ENCODE measurements at regions not wholly inside any gene's neighbourhood (a gene's known extent, or its start where the extent isn't known, plus 50 kb on each side); places are given as distances from the start of the nearest gene placed in this dataset.

GRCh38 chr1:116289193-116289592, 83.9 kb upstream of the ATP1A1 start:
- no peak for TF ChIP-seq GATA2 (IDR thresholded peaks at IDR 0.05; ENCODE audit: low read depth, low read length)

GRCh38 chr1:116290085-116290705, 82.8 kb upstream of the ATP1A1 start:
- TF ChIP-seq GATA2 (IDR thresholded peaks at IDR 0.05; ENCODE audit: low read depth, low read length): no peak
- TF ChIP-seq GATA3 (IDR thresholded peaks at IDR 0.05; ENCODE audit: low read depth, low read length): no peak

GRCh38 chr1:116291024-116291423, 82.0 kb upstream of the ATP1A1 start:
- TF ChIP-seq GATA3 (IDR thresholded peaks at IDR 0.05; ENCODE audit: low read depth, low read length): no peak
- TF ChIP-seq GATA2 (IDR thresholded peaks at IDR 0.05; ENCODE audit: low read depth, low read length): no peak

GRCh38 chr1:116292929-116293725, 79.9 kb upstream of the ATP1A1 start:
- TF ChIP-seq GATA2 (IDR thresholded peaks at IDR 0.05; ENCODE audit: low read depth, low read length) (no peak), GATA3 (IDR thresholded peaks at IDR 0.05; ENCODE audit: low read depth, low read length) (no peak)

GRCh38 chr1:116297495-116298212, 75.4 kb upstream of the ATP1A1 start:
- TF ChIP-seq GATA2 (IDR thresholded peaks at IDR 0.05; ENCODE audit: low read depth, low read length) (no peak), GATA3 (IDR thresholded peaks at IDR 0.05; ENCODE audit: low read depth, low read length) (no peak)

GRCh38 chr1:116298746-116299145, 74.3 kb upstream of the ATP1A1 start:
- no peak for TF ChIP-seq GATA3 (IDR thresholded peaks at IDR 0.05; ENCODE audit: low read depth, low read length)
- TF ChIP-seq GATA2 (IDR thresholded peaks at IDR 0.05; ENCODE audit: low read depth, low read length): no peak

GRCh38 chr1:116299248-116299647, 73.8 kb upstream of the ATP1A1 start:
- TF ChIP-seq GATA2 (IDR thresholded peaks at IDR 0.05; ENCODE audit: low read depth, low read length): no peak
- TF ChIP-seq GATA3 (IDR thresholded peaks at IDR 0.05; ENCODE audit: low read depth, low read length): no peak

- no peak for TF ChIP-seq GATA3 (IDR thresholded peaks at IDR 0.05; ENCODE audit: low read depth, low read length)
- no peak for TF ChIP-seq GATA2 (IDR thresholded peaks at IDR 0.05; ENCODE audit: low read depth, low read length)
Measured at GRCh38 chr1:116302281-116302680, 70.8 kb upstream of the ATP1A1 start.

- no peak for TF ChIP-seq GATA2 (IDR thresholded peaks at IDR 0.05; ENCODE audit: low read depth, low read length)
- TF ChIP-seq GATA3 (IDR thresholded peaks at IDR 0.05; ENCODE audit: low read depth, low read length): no peak
Measured at GRCh38 chr1:116306102-116306501, 66.9 kb upstream of the ATP1A1 start.

GRCh38 chr1:116306840-116307442, 66.1 kb upstream of the ATP1A1 start:
- TF ChIP-seq GATA2 (IDR thresholded peaks at IDR 0.05; ENCODE audit: low read depth, low read length): no peak
- no peak for TF ChIP-seq GATA3 (IDR thresholded peaks at IDR 0.05; ENCODE audit: low read depth, low read length)

- TF ChIP-seq GATA3 (IDR thresholded peaks at IDR 0.05; ENCODE audit: low read depth, low read length) (no peak), GATA2 (IDR thresholded peaks at IDR 0.05; ENCODE audit: low read depth, low read length) (no peak)
Measured at GRCh38 chr1:116308276-116308675, 64.8 kb upstream of the ATP1A1 start.

GRCh38 chr1:116309090-116309870, 63.8 kb upstream of the ATP1A1 start:
- TF ChIP-seq GATA3 (IDR thresholded peaks at IDR 0.05; ENCODE audit: low read depth, low read length) (no peak), GATA2 (IDR thresholded peaks at IDR 0.05; ENCODE audit: low read depth, low read length) (no peak)

- TF ChIP-seq GATA3 (IDR thresholded peaks at IDR 0.05; ENCODE audit: low read depth, low read length): no peak
- TF ChIP-seq GATA2 (IDR thresholded peaks at IDR 0.05; ENCODE audit: low read depth, low read length): no peak
Measured at GRCh38 chr1:116310180-116310579, 62.9 kb upstream of the ATP1A1 start.

GRCh38 chr1:116311193-116311592, 61.9 kb upstream of the ATP1A1 start:
- no peak for TF ChIP-seq GATA2 (IDR thresholded peaks at IDR 0.05; ENCODE audit: low read depth, low read length)
